CD4-positive, alpha-beta T cell treated with Interferon alpha-2 for 1 hour (primary cell): ENCODE measurements at regions not wholly inside any gene's neighbourhood (a gene's known extent, or its start where the extent isn't known, plus 50 kb on each side); places are given as distances from the start of the nearest gene placed in this dataset.

Experiments
- DNase-seq, 2 donors: peaks; one replicate each; pipeline ENCODE4 v3.0.0-alpha.2; 2020 to 2022

GRCh38 chr20:57038608-57039440 lies 227.6 kb downstream of the BMP7 start:
- DNase-seq: no peak

GRCh38 chr20:57040466-57040865 lies 226.0 kb downstream of the BMP7 start:
- DNase-seq: no peak

- DNase-seq: no peak
Measured at GRCh38 chr20:57040924-57041323, 225.5 kb downstream of the BMP7 start.

GRCh38 chr20:57043091-57043490 lies 223.3 kb downstream of the BMP7 start:
- no peak for DNase-seq

GRCh38 chr20:57043669-57044268 lies 222.7 kb downstream of the BMP7 start:
- no peak for DNase-seq

- no peak for DNase-seq
Measured at GRCh38 chr20:57047281-57048026, 219.0 kb downstream of the BMP7 start.

GRCh38 chr20:57048027-57048869 lies 218.2 kb downstream of the BMP7 start:
- no peak for DNase-seq

GRCh38 chr20:57049296-57049695 lies 217.1 kb downstream of the BMP7 start:
- no peak for DNase-seq

- DNase-seq: no peak
Measured at GRCh38 chr20:57051096-57051495, 215.3 kb downstream of the BMP7 start.

GRCh38 chr20:57053067-57053466 lies 213.4 kb downstream of the BMP7 start:
- no peak for DNase-seq

- DNase-seq: no peak
Measured at GRCh38 chr20:57053793-57054552, 212.5 kb downstream of the BMP7 start.

- no peak for DNase-seq
Measured at GRCh38 chr20:57055345-57055744, 211.1 kb downstream of the BMP7 start.

- DNase-seq: no peak
Measured at GRCh38 chr20:57056651-57057050, 209.8 kb downstream of the BMP7 start.

- no peak for DNase-seq
Measured at GRCh38 chr20:57059055-57059596, 207.3 kb downstream of the BMP7 start.

- no peak for DNase-seq
Measured at GRCh38 chr20:57060407-57061050, 205.9 kb downstream of the BMP7 start.

GRCh38 chr20:57061051-57061900 lies 205.2 kb downstream of the BMP7 start:
- no peak for DNase-seq

- no peak for DNase-seq
Measured at GRCh38 chr20:57062241-57062640, 204.2 kb downstream of the BMP7 start.

- DNase-seq: no peak
Measured at GRCh38 chr20:57062696-57063270, 203.7 kb downstream of the BMP7 start.

- no peak for DNase-seq
Measured at GRCh38 chr20:57064836-57065235, 201.6 kb downstream of the BMP7 start.

GRCh38 chr20:57065646-57066045 lies 200.8 kb downstream of the BMP7 start:
- no peak for DNase-seq
